ENCODE measurements at regions not wholly inside any gene's neighbourhood (a gene's known extent, or its start where the extent isn't known, plus 50 kb on each side); places are given as distances from the start of the nearest gene placed in this dataset.

GRCh38 chr1:181359012-181359411 lies 124.3 kb upstream of the CACNA1E start:
- TF ChIP-seq CTCF (IDR thresholded peaks at IDR 0.05; ENCODE audit: low read depth, low read length): no peak
- no peak for DNase-seq (ENCODE audit: low read depth, low spot score)
- no peak overlapping the region for H3K4me3 ChIP-seq (ENCODE audit: low read depth, low read length)
- in situ Hi-C loops (cut with HindIII; ENCODE audit: low sequenced_read_pairs): no loop called here

GRCh38 chr1:181364801-181365200 lies 118.5 kb upstream of the CACNA1E start:
- DNase-seq (ENCODE audit: low read depth, low spot score): no peak
- in situ Hi-C loops (cut with HindIII; ENCODE audit: low sequenced_read_pairs): no loop called here
- no peak overlapping the region for H3K4me3 ChIP-seq (ENCODE audit: low read depth, low read length)
- no peak for TF ChIP-seq CTCF (IDR thresholded peaks at IDR 0.05; ENCODE audit: low read depth, low read length)

GRCh38 chr1:181366910-181367309 lies 116.4 kb upstream of the CACNA1E start:
- no peak for DNase-seq (ENCODE audit: low read depth, low spot score)
- H3K4me3 ChIP-seq (ENCODE audit: low read depth, low read length): no peak overlapping the region
- in situ Hi-C loops (cut with HindIII; ENCODE audit: low sequenced_read_pairs): no loop called here
- TF ChIP-seq CTCF (IDR thresholded peaks at IDR 0.05; ENCODE audit: low read depth, low read length): no peak

- no peak overlapping the region for H3K4me3 ChIP-seq (ENCODE audit: low read depth, low read length)
- in situ Hi-C loops (cut with HindIII; ENCODE audit: low sequenced_read_pairs): no loop called here
- TF ChIP-seq CTCF (IDR thresholded peaks at IDR 0.05; ENCODE audit: low read depth, low read length): no peak
- DNase-seq (ENCODE audit: low read depth, low spot score): no peak
Measured at GRCh38 chr1:181369416-181369815, 113.9 kb upstream of the CACNA1E start.

GRCh38 chr1:181383695-181384094 lies 99.6 kb upstream of the CACNA1E start:
- in situ Hi-C loops (cut with HindIII; ENCODE audit: low sequenced_read_pairs): no loop called here
- H3K4me3 ChIP-seq (ENCODE audit: low read depth, low read length): no peak overlapping the region
- no peak for DNase-seq (ENCODE audit: low read depth, low spot score)
- TF ChIP-seq CTCF (IDR thresholded peaks at IDR 0.05; ENCODE audit: low read depth, low read length): no peak

GRCh38 chr1:181386340-181386739 lies 97.0 kb upstream of the CACNA1E start:
- no peak for TF ChIP-seq CTCF (IDR thresholded peaks at IDR 0.05; ENCODE audit: low read depth, low read length)
- no peak overlapping the region for H3K4me3 ChIP-seq (ENCODE audit: low read depth, low read length)
- in situ Hi-C loops (cut with HindIII; ENCODE audit: low sequenced_read_pairs): no loop called here
- DNase-seq (ENCODE audit: low read depth, low spot score): no peak

- in situ Hi-C loops (cut with HindIII; ENCODE audit: low sequenced_read_pairs): no loop called here
- DNase-seq (ENCODE audit: low read depth, low spot score): no peak
- no peak for TF ChIP-seq CTCF (IDR thresholded peaks at IDR 0.05; ENCODE audit: low read depth, low read length)
- H3K4me3 ChIP-seq (ENCODE audit: low read depth, low read length): no peak overlapping the region
Measured at GRCh38 chr1:181386951-181387350, 96.4 kb upstream of the CACNA1E start.
